ENCODE measurements at regions not wholly inside any gene's neighbourhood (a gene's known extent, or its start where the extent isn't known, plus 50 kb on each side); places are given as distances from the start of the nearest gene placed in this dataset.

DNA sequence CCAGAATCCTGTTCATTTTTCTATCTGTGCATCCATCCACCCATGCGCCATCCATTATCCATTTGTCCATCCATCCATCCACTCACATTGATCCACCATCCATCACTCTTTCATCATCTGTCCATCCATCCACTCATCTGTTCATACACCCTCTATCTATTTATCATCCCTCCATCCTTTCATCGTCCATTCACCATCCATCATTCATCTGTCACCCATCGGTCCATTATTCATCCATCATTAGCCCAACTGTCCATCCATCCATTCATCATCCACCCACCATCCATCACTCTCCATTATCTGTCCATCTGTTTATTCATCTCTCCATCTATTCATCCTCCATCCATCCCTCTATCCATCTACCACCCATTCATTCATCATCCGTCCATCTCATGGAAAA, 125.7 kb upstream of the TMPRSS2 start:
- peaks cover 2% of the 10 kb centered on the region for H3K27me3 Mint-ChIP-seq
- no peak overlapping the region for H3K27ac Mint-ChIP-seq
- no peaks in the 10 kb centered on the region for H3K36me3 Mint-ChIP-seq
- no peak overlapping the region for H3K4me3 Mint-ChIP-seq
- H3K9me3 Mint-ChIP-seq (ENCODE audit: low read depth): no peaks in the 10 kb centered on the region
- H3K4me1 Mint-ChIP-seq (ENCODE audit: low read depth): no peaks in the 10 kb centered on the region

DNA sequence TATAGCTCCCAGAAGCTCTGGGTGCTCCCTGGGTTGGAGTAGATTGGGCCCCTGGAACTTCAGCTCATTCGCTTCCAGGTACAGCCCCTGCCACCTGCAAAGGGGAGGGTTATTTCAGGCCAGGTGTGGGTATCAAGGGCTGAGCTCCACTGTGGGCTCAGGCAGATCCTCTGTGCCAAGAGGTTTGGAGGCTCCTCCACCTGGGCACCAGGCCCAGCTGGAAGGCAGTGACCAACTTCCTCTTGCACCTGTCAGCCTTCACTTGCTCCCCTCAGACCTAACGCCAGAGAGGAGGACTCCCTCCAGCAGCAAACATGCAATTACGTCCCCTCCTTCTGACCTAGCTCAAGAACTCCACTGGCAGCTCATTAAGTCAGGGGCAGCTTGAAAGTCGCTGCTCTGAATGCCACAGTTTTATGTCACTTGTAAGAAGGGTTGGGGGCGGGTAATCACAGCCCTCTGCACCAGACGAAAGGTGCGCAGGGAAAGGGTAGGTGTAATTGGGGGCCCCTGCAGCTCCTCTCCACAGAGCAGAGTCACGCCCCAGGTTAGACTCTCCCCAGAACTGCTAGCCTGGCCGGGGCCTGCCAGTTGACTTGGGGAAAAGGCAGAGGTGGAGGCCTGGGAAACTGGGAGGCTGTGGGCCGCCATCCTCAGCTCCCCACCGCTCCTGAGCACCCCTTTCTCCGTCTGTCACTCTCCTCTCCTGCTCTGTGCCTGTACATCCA, 125.0 kb upstream of the TMPRSS2 start:
- H3K36me3 Mint-ChIP-seq: no peaks in the 10 kb centered on the region
- H3K4me3 Mint-ChIP-seq: no peak overlapping the region
- H3K27ac Mint-ChIP-seq: no peak overlapping the region
- H3K27me3 Mint-ChIP-seq: peaks cover 2% of the 10 kb centered on the region
- H3K9me3 Mint-ChIP-seq (ENCODE audit: low read depth): no peaks in the 10 kb centered on the region
- no peaks in the 10 kb centered on the region for H3K4me1 Mint-ChIP-seq (ENCODE audit: low read depth)

DNA sequence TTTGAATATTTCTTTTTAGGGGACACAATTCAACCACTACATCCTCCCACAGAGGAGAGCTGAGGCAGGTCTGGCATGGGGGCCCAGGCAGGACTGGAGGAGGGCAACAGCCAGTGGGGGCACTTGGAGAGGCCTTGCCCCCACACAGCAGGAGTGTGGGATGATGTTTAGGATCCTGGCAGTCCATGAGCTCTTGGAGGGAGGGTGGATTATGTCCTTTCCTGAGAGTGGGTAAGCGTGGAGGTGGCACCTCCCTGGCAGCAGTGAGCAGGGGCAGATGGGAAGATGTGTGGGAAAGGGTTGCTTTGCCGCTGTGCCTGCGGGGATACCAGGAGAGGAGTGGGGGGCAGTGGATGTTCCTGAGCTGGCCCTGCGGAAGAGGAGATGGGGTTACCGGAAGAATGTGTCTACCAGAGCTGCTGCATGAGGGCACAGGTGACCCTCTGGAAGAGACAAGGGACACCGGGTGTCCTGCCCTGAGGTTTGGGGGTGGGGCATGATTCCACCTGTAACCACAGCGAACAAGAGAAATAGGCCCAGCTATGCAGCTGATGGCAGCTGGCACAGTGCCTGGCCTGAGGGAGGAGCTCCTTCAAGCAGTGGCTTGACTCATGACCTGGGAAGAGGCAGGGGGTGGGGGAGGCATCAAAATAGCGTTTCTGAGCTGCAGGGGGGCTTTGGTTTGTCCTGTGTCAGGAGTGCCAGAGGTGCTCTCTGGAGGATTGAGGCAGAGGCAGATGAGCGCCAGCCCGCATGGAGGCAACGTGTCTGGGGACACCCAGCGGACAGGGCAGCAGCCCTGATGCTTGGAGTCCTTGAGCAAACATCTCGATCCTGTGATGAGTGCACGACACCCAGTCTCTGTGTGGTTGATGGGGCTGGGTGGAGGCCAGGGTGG, 123.9 kb upstream of the TMPRSS2 start:
- H3K36me3 Mint-ChIP-seq: no peaks in the 10 kb centered on the region
- H3K4me3 Mint-ChIP-seq: no peak overlapping the region
- H3K27ac Mint-ChIP-seq: no peak overlapping the region
- no peaks in the 10 kb centered on the region for H3K4me1 Mint-ChIP-seq (ENCODE audit: low read depth)
- H3K27me3 Mint-ChIP-seq: peaks cover 3% of the 10 kb centered on the region
- H3K9me3 Mint-ChIP-seq (ENCODE audit: low read depth): no peaks in the 10 kb centered on the region

DNA sequence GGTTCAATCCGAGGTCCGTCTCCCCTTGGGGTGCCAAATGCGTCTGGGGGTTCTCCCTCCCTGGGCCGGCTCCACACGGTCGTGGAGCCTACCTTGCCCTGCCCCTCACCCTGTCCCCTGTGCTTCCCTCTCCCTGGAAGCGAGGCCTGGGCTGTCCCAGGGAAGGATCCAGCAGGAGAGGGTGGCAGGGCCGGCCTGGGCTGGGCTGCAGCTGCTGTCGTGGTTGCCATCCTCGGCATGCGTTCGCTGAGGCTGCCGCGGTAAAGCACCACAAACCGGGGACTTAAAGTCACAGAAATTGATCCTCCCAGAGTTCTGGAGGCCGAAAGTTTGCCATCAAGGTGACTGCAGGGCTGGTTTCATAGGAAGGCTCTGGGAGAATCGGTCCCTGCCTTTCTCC, 123.0 kb upstream of the TMPRSS2 start:
- Mint-ChIP-seq H3K27me3 (peaks cover 10% of the 10 kb centered on the region), H3K36me3 (no peaks in the 10 kb centered on the region), H3K9me3 (ENCODE audit: low read depth) (no peaks in the 10 kb centered on the region), H3K4me1 (ENCODE audit: low read depth) (no peaks in the 10 kb centered on the region), H3K27ac (no peak overlapping the region), H3K4me3 (no peak overlapping the region)

DNA sequence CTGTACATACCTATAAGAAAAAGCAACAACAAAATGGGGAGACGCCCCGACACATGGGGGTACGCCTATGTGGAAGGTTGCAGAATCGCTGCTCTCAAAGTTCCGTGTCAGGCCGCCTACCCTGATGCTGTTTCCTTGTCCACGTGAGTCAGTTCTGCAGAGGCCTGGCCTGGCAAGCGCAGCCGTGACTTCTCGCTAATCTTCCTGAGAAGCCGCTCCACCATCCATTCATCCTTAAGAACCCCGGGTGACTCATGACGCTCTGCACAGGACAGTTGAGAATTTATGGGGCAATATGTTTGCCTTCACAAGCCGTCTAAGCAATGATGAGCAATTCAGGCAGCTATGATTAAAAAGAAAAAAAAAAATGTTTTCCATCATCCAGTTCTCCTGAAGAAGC, 122.3 kb upstream of the TMPRSS2 start:
- H3K27me3 Mint-ChIP-seq: peaks cover 11% of the 10 kb centered on the region
- H3K4me3 Mint-ChIP-seq: no peak overlapping the region
- H3K36me3 Mint-ChIP-seq: no peaks in the 10 kb centered on the region
- H3K27ac Mint-ChIP-seq: no peak overlapping the region
- H3K4me1 Mint-ChIP-seq (ENCODE audit: low read depth): no peaks in the 10 kb centered on the region
- no peaks in the 10 kb centered on the region for H3K9me3 Mint-ChIP-seq (ENCODE audit: low read depth)

DNA sequence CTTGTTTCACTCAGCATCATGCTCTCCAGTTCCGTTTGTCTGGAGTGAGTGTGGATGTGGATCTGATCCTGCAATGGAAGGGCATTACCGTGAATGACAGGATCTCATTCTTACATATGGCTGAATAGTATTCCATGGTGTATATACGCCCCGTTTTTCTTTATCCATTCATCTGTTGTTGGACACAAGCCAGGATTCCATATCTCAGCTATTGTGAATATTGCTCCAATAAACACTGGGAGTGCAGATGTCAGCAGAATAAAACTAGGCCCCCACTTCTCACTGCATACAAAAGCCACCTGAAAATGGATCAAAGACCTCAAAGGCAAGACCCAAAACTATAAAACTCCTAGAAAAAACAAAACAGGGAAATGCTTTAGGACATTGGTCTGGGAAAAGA, 120.3 kb upstream of the TMPRSS2 start:
- H3K36me3 Mint-ChIP-seq: no peaks in the 10 kb centered on the region
- no peaks in the 10 kb centered on the region for H3K4me1 Mint-ChIP-seq (ENCODE audit: low read depth)
- no peak overlapping the region for H3K4me3 Mint-ChIP-seq
- no peaks in the 10 kb centered on the region for H3K9me3 Mint-ChIP-seq (ENCODE audit: low read depth)
- H3K27me3 Mint-ChIP-seq: peaks cover 16% of the 10 kb centered on the region
- H3K27ac Mint-ChIP-seq: no peak overlapping the region

DNA sequence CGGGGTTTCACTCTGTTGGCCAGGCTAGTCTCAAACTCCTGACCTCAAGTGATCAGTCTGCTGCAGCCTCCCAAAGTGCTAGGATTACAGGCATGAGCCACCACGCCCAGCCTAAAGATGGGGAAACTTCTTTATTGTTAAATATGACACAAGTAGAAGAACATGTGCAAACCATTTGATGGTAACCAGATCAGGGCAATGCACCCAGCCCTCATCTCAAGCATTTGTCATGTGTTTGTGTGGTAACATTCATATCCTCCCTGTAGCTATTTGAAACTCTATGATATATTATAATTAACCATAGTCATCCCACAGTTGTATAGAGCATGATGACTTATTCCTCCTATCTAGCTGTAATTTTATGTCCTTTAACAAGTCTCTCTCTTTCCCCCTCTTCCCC, 119.5 kb upstream of the TMPRSS2 start:
- Mint-ChIP-seq H3K27ac (no peak overlapping the region), H3K9me3 (ENCODE audit: low read depth) (no peaks in the 10 kb centered on the region), H3K4me3 (no peak overlapping the region), H3K36me3 (no peaks in the 10 kb centered on the region), H3K4me1 (ENCODE audit: low read depth) (no peaks in the 10 kb centered on the region), H3K27me3 (peaks cover 16% of the 10 kb centered on the region)

DNA sequence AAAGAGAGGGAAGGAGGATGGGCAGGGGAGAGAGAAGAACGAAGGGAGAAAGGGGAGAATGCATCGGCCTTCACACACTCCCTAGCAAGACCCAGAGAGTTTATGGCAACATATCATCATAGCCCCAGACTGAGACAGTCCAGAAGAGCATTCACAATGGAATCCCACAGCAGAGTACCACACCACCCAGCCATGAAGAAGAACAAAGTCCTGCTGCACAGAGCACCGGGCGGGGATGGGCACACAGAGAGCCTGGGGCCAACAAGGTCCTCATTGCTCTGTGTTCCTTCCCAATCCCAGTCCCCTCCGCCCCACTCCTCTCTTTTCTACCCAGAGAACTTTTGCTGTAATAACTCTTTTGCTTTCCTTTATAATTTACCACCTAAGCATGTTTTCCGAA, 118.1 kb upstream of the TMPRSS2 start:
- peaks cover 18% of the 10 kb centered on the region for H3K27me3 Mint-ChIP-seq
- no peak overlapping the region for H3K4me3 Mint-ChIP-seq
- no peak overlapping the region for H3K27ac Mint-ChIP-seq
- H3K4me1 Mint-ChIP-seq (ENCODE audit: low read depth): no peaks in the 10 kb centered on the region
- no peaks in the 10 kb centered on the region for H3K36me3 Mint-ChIP-seq
- no peaks in the 10 kb centered on the region for H3K9me3 Mint-ChIP-seq (ENCODE audit: low read depth)

DNA sequence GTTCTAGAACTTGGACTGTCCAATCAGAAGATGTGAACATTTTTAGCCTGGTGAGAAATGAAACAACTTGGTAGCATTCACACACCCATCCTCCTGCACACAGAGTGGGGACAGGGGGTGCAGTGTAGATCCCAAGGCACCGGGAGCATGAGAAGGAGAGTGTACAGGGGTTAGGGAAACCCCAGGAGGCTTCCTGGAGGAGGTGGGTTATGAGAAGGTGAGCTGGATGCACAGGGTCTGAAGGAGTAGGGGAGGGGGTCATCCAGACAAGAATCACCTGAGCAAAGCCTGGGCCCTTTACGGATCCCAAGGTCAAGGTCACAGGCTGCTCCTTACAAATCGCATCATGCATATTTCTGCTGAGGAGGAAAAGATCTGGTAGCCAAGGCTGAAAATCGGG, 117.5 kb upstream of the TMPRSS2 start:
- no peaks in the 10 kb centered on the region for H3K36me3 Mint-ChIP-seq
- no peaks in the 10 kb centered on the region for H3K9me3 Mint-ChIP-seq (ENCODE audit: low read depth)
- H3K27me3 Mint-ChIP-seq: peaks cover 18% of the 10 kb centered on the region
- H3K4me1 Mint-ChIP-seq (ENCODE audit: low read depth): no peaks in the 10 kb centered on the region
- no peak overlapping the region for H3K4me3 Mint-ChIP-seq
- H3K27ac Mint-ChIP-seq: no peak overlapping the region

DNA sequence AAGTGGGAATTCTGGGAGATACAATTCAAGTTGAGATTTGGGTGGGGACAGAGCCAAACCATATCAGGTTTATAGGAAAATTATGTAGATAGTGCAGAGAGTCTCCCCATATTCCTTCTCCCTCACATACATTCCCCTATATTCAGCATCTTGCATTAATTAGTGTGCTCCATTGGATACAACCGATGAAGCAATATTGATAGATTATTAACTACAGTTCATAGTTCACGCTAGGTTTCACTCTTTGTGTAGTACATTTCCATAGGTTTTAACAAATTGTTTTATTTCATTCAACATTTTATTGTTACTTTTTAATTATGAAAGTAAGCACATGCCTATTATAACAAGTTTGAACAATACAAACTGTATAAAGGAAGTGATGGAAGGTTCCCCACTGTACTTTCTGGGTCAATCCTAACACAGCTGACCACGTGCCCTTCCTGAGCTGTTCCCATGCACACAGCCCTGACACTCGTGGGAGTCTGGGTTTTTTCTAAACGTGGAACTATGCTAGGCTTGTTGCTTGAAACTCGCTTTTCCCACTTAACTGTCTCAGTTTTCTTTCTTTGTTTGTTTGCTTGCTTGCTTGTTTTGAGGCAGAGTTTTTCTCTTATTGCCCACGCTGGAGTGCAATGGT, 116.8 kb upstream of the TMPRSS2 start:
- no peak overlapping the region for H3K27ac Mint-ChIP-seq
- no peaks in the 10 kb centered on the region for H3K36me3 Mint-ChIP-seq
- no peaks in the 10 kb centered on the region for H3K9me3 Mint-ChIP-seq (ENCODE audit: low read depth)
- peaks cover 18% of the 10 kb centered on the region for H3K27me3 Mint-ChIP-seq
- no peaks in the 10 kb centered on the region for H3K4me1 Mint-ChIP-seq (ENCODE audit: low read depth)
- H3K4me3 Mint-ChIP-seq: no peak overlapping the region

DNA sequence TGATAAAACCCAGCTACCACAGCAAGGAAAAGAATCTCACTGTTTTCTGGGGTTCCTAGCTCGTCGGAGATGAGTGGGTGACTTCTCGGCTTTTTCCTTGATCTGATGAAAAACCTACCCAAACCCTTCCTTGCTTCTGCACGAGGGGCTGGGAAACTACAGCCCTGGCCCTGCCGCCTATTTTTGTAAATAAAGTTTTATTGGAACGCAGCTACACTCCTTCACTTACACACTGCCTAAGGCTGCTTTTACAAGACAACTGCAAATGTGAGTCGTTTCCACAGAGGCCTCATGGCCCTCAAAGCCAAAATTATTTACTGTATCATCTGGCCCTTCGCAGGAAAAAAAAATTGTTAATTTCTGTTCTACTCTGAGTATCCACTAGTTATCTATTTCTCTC, 116.0 kb upstream of the TMPRSS2 start:
- H3K27ac Mint-ChIP-seq: no peak overlapping the region
- H3K4me3 Mint-ChIP-seq: no peak overlapping the region
- no peaks in the 10 kb centered on the region for H3K9me3 Mint-ChIP-seq (ENCODE audit: low read depth)
- H3K27me3 Mint-ChIP-seq: peaks cover 18% of the 10 kb centered on the region
- no peaks in the 10 kb centered on the region for H3K4me1 Mint-ChIP-seq (ENCODE audit: low read depth)
- no peaks in the 10 kb centered on the region for H3K36me3 Mint-ChIP-seq

DNA sequence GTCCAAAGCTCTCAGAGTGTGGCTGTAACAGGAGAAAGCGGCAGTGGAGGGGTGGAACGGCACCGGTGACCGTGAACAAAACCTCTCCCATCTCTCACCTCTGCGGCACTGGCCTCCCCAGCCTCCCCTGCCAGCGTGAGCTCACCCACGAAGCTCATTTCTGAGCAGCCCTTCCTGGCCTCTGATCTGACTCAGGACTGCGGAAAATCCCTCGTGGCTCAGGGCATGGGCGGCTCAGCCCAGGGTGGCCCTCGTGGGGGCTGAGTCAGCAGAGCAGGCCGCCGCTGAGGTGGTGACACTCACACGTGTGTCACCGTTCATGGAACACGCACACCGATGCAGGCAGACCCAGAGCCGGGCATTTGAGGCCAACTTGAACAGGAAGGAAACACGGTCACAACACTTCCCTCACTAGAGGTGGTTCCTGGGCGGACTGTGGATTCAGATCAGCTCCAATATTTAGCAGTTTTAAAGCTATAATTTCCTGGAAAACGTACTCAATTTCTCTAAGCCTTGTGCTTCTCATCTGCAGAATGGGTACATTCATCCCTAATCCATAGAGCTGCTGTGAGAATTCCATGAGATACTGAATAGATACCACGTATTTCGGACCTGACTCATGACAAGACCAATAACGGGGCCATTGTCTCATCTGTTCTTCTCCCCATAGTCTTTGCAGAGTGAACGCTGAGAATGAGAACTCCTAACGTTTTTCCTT, 115.0 kb upstream of the TMPRSS2 start:
- Mint-ChIP-seq H3K4me1 (ENCODE audit: low read depth) (no peaks in the 10 kb centered on the region), H3K4me3 (no peak overlapping the region), H3K27ac (no peak overlapping the region), H3K36me3 (no peaks in the 10 kb centered on the region), H3K27me3 (peaks cover 18% of the 10 kb centered on the region), H3K9me3 (ENCODE audit: low read depth) (no peaks in the 10 kb centered on the region)

DNA sequence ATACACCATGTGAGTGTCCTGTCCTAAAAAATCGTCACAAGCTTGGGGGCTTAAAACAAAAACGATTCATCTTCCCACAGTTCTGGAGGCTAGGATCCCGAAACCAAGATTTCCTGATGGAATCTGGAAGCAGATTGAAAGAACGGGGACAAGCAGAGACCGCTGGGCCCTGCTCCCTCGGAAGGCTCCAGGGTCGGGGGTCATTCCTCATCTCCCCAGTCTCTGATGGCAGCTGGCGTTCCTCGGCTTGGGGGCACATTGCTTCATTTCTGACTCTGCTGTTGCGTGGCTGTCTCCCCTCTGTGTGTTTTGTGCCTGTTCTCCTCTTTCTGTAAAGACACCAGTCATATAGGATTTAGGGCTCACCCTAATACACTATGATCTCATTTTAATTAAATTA, 114.2 kb upstream of the TMPRSS2 start:
- Mint-ChIP-seq H3K4me3 (no peak overlapping the region), H3K36me3 (no peaks in the 10 kb centered on the region), H3K27me3 (peaks cover 18% of the 10 kb centered on the region), H3K9me3 (ENCODE audit: low read depth) (no peaks in the 10 kb centered on the region), H3K4me1 (ENCODE audit: low read depth) (no peaks in the 10 kb centered on the region), H3K27ac (no peak overlapping the region)

DNA sequence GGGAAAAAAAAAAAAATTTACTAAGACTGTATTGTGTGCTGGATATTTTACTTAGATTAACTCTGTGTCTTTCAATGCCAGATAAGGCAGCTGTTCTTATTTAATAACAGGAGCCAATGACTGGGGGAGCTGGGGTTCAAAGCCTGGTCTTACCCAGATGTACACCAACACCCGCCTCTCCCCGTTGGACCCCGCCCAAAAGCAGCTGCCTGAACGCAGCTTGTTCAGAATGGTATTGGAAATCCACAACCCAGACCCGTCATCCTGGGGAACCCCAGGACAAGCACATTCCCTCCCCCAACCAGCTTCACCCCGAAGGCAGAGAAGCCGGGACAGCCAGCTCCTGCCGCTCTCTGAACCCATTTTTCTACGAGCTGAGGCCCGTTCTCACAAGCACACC, 113.6 kb upstream of the TMPRSS2 start:
- H3K4me3 Mint-ChIP-seq: no peak overlapping the region
- H3K36me3 Mint-ChIP-seq: no peaks in the 10 kb centered on the region
- no peaks in the 10 kb centered on the region for H3K9me3 Mint-ChIP-seq (ENCODE audit: low read depth)
- H3K27me3 Mint-ChIP-seq: peaks cover 14% of the 10 kb centered on the region
- H3K27ac Mint-ChIP-seq: no peak overlapping the region
- H3K4me1 Mint-ChIP-seq (ENCODE audit: low read depth): no peaks in the 10 kb centered on the region

DNA sequence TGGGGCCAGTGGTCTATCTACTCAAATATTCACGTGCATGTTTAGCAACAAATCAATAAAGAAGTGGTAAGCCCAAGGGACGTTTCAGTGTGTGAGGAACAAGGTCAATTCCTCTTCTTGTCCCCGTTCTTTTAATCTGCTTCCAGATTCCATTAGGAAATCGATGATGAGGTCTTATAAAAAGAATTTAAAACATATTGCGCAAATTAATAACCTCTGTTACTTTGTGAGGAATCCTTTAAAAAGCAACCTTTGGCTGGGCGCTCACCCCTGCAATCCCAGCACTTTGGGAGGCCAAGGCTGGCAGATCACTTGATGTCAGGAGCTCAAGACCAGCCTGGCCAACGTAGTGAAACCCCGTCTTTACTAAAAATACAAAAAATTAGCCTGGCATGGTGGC, 113.0 kb upstream of the TMPRSS2 start:
- Mint-ChIP-seq H3K36me3 (no peaks in the 10 kb centered on the region), H3K27me3 (peaks cover 10% of the 10 kb centered on the region), H3K9me3 (ENCODE audit: low read depth) (no peaks in the 10 kb centered on the region), H3K27ac (no peak overlapping the region), H3K4me3 (no peak overlapping the region), H3K4me1 (ENCODE audit: low read depth) (no peaks in the 10 kb centered on the region)
